Activated naive CD8-positive, alpha-beta T cell treated with anti-CD3 and anti-CD28 coated beads for 36 hours (primary cell): ENCODE measurements at regions not wholly inside any gene's neighbourhood (a gene's known extent, or its start where the extent isn't known, plus 50 kb on each side); places are given as distances from the start of the nearest gene placed in this dataset.

Experiments used
- DNase-seq: peaks from one replicate; pipeline ENCODE4 v3.0.0; 2021
- H3K27ac Mint-ChIP-seq: one replicate; pipeline ENCODE4 v1.8.0; 2022; ENCODE audit warnings: mild to moderate bottlenecking, moderate library complexity, mixed read lengths
- H3K27me3 Mint-ChIP-seq: one replicate; pipeline ENCODE4 v1.8.0; 2022; ENCODE audit warnings: mild to moderate bottlenecking, mixed read lengths
- H3K36me3 Mint-ChIP-seq: one replicate; pipeline ENCODE4 v1.8.0; 2021; ENCODE audit warnings: mild to moderate bottlenecking, mixed read lengths
- H3K4me1 Mint-ChIP-seq: one replicate; pipeline ENCODE4 v1.8.0; 2021; ENCODE audit warnings: mixed read lengths
- H3K4me3 Mint-ChIP-seq: one replicate; pipeline ENCODE4 v1.8.0; 2022; ENCODE audit warnings: mild to moderate bottlenecking, moderate library complexity, mixed read lengths
- H3K9me3 Mint-ChIP-seq: one replicate; pipeline ENCODE4 v1.8.0; 2022; ENCODE audit warnings: mixed read lengths

DNA sequence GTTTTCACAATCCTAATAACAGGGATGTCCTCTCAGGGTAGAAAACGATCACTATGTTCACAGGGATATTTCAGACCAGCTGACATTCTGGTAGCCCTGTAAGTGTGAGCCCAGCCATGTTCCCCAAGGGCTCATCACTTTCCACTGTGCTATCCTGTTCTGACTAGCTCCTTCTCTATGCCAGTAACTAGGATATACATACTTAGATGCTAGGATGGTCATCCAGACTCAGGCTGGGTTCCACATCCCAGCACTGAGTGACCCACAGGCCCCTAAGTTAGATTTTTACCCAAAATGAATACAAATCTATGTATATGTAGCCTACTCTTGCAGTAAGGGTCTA, 83.0 kb downstream of the CD164 start:
- Mint-ChIP-seq H3K27me3 (no peaks in the 10 kb centered on the region), H3K4me1 (peaks cover 5% of the 10 kb centered on the region), H3K36me3 (no peaks in the 10 kb centered on the region), H3K27ac (no peak overlapping the region), H3K9me3 (no peaks in the 10 kb centered on the region), H3K4me3 (no peak overlapping the region)
- no peak for DNase-seq

DNA sequence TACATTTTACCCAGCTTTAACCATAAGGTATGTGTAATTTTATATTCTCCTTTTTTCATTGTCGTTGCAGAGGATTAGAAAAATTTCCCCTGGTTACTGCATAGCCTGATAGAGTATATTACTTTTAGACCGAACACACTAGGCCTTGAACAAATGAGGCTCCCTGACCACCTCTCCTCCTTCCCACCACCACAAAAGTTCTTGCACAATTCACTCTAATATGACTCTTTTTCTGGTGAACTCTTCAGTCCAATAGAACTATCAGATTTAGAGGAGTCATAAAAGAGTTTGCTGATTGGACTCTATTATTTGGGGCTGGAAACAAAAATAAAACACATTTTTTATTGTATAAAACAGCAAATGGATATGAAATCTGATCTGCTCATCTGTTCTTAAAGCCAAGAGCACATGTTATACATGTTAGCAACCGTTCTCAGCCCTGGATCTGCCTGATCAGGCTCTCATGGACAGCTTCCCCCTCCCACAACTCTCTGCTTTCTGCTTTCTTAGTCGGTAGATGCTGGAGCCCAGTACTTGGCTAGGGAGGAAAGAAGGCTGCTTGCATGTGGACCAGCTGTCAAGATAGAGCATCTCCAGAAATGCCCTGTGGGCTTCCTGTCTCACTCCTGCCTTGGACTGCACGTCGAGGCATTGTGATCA, 83.5 kb downstream of the CD164 start:
- H3K4me3 Mint-ChIP-seq = no peak overlapping the region
- H3K9me3 Mint-ChIP-seq = no peaks in the 10 kb centered on the region
- DNase-seq = no peak
- no peak overlapping the region for H3K27ac Mint-ChIP-seq
- H3K27me3 Mint-ChIP-seq = no peaks in the 10 kb centered on the region
- no peaks in the 10 kb centered on the region for H3K36me3 Mint-ChIP-seq
- peaks cover 2% of the 10 kb centered on the region for H3K4me1 Mint-ChIP-seq

DNA sequence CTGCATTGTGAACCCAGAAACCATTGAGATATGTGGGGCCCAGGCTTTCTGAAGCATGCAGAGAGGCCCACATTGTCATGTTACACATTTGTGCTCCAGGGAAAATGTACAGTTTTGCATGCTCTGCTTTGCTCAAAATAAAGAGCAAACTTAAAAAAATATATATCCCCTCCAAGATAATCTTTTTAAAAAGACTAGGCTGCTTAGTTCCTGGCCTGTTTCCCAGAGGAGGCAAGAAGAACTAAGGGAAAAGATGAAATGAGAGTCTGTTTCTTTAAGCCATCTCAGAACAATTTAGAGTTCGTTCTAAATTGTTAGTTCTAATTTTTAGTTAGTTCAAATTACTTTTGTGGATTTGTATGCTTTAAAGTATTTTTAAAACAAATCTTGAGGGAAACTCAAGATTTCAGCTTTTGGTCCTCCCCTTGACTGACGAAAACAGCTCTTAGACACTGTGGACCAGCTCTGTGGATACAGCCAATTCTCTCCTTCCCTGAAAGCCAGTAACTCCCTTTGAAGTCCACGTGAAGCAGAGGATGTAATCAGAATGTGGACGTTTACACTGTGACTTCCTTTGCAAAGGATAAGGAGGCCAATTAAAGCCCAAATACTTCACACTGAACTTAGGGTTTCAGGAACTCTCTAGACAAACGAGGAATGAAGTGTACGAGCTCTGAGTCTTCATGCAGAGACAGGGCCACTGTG, 84.7 kb downstream of the CD164 start:
- H3K4me1 Mint-ChIP-seq = peaks cover 2% of the 10 kb centered on the region
- no peak for DNase-seq
- H3K27me3 Mint-ChIP-seq = no peaks in the 10 kb centered on the region
- no peak overlapping the region for H3K27ac Mint-ChIP-seq
- H3K4me3 Mint-ChIP-seq = no peak overlapping the region
- no peaks in the 10 kb centered on the region for H3K9me3 Mint-ChIP-seq
- no peaks in the 10 kb centered on the region for H3K36me3 Mint-ChIP-seq

DNA sequence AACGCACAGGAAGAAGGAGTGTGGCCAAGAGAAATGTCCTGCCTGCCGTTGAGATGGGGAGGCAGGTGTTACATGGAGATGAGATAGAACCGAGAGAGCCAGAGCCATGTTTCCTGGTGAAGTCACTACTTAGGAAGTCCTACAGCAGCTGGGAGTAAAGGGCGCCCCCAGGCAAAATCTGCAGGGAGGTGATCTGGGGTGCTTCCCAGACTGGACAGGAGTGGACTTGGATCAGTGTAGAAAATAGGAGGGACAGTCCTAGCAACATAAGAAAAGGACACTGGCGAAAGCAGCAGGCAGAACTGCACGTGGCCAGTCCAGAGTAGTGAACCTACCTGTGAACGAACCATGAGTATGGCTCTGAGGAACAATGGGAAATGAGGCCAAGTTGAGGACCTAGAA, 85.3 kb downstream of the CD164 start:
- DNase-seq = no peak
- Mint-ChIP-seq H3K4me3 (no peak overlapping the region), H3K27me3 (no peaks in the 10 kb centered on the region), H3K36me3 (no peaks in the 10 kb centered on the region), H3K4me1 (peaks cover 2% of the 10 kb centered on the region), H3K27ac (no peak overlapping the region), H3K9me3 (no peaks in the 10 kb centered on the region)

DNA sequence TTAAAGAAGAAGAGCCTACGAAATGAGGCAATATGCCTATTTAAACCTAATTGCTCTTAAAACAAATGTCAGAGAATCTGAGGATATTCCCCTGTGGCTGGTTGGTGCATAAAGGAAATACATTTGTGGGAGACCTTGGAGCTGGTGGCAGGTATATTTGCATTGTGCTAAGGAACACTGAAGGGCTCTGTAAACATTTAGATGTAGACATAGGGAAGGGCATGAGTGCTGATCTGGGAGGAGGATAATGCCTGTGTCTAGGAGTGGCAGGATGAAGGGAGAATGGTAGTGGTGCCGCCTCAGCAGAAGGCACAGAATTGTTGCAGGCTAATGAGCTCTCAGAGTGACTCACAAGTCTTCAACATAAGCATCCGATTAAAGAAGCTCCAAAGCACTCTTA, 85.8 kb downstream of the CD164 start:
- H3K4me3 Mint-ChIP-seq = no peak overlapping the region
- no peaks in the 10 kb centered on the region for H3K36me3 Mint-ChIP-seq
- peaks cover 2% of the 10 kb centered on the region for H3K4me1 Mint-ChIP-seq
- H3K27me3 Mint-ChIP-seq = no peaks in the 10 kb centered on the region
- H3K9me3 Mint-ChIP-seq = no peaks in the 10 kb centered on the region
- DNase-seq = no peak
- no peak overlapping the region for H3K27ac Mint-ChIP-seq

DNA sequence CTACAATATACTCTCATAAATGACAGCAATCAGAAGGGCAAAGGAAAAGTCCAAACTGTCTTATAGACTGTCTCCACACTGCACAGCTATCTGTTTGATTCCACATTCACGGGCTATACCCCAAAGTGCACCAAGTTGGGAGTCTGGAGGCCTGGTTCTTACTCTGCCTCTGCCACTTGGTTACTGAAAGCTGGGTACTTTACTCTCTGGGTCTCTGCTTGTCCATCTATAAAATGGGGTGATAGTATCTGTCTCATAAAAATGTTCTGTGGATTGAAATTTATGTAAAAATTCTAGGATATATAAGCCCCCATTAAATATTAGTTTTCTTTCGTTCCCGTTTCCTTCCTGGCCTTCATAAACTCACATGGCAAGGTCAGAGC, 86.5 kb downstream of the CD164 start:
- Mint-ChIP-seq H3K27ac (no peak overlapping the region), H3K4me3 (no peak overlapping the region), H3K4me1 (peaks cover 2% of the 10 kb centered on the region), H3K27me3 (no peaks in the 10 kb centered on the region), H3K9me3 (no peaks in the 10 kb centered on the region), H3K36me3 (no peaks in the 10 kb centered on the region)
- no peak for DNase-seq

DNA sequence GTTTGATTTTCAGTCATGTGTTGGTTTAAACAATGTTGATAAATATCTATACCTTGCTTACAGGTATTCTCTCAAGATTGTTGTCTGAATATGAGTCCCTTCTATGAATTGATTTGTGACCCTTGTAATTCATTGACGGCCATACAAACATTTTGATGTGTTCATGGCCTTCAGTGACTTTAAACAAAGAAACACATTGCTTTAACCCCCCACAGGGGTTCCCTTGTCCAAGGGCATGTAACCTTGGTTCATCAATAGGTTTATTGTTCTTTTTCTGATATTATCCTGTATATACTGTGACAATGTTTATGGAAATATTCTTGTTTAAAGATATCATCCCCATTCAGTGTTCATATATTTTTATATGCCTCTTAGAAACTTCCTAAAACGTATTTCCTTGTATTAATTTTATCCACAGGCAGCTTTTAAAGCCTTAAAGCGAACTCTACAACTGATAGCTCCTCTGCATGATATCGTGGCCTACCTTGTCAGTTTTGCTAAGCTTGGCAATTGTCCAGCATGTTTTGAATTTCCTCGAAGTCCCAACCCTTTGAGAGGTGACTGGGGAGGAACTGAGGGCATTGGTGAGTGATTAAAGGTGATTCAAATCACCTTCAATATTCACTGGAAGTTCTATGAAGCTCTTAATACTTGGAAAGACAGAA, 87.0 kb downstream of the CD164 start:
- H3K27me3 Mint-ChIP-seq = no peaks in the 10 kb centered on the region
- no peak overlapping the region for H3K27ac Mint-ChIP-seq
- H3K4me1 Mint-ChIP-seq = peaks cover 2% of the 10 kb centered on the region
- H3K36me3 Mint-ChIP-seq = no peaks in the 10 kb centered on the region
- no peak overlapping the region for H3K4me3 Mint-ChIP-seq
- DNase-seq = no peak
- H3K9me3 Mint-ChIP-seq = no peaks in the 10 kb centered on the region

DNA sequence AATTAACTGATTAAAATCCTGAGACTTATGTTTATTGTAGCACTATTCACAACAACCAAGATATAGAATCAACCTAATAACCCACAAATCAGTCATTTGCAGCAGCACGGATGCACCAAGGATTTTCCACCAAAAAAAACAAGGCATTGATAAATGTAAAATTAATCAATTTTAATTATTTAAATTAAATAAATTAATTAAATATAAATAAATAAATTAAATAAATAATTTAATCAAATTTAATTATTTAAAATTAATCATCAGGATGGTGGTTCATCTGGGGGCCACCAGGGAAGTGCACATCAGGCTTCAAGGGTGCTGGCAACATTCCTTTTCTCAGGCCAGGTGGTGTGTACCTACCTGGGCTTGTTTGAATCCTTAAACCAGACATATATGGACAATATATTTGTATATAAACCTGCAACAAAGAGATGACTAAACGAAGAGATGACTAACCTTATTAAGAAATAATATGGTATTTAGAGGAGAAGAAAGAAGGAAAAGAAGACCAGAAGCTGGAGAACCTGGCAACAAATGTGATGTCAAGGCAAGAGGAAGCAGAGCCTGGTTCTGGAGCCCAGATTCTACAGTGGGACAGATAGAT, 89.2 kb downstream of the CD164 start:
- Mint-ChIP-seq H3K4me1 (no peaks in the 10 kb centered on the region), H3K9me3 (no peaks in the 10 kb centered on the region), H3K27me3 (no peaks in the 10 kb centered on the region), H3K36me3 (no peaks in the 10 kb centered on the region), H3K4me3 (no peak overlapping the region), H3K27ac (no peak overlapping the region)
- no peak for DNase-seq

DNA sequence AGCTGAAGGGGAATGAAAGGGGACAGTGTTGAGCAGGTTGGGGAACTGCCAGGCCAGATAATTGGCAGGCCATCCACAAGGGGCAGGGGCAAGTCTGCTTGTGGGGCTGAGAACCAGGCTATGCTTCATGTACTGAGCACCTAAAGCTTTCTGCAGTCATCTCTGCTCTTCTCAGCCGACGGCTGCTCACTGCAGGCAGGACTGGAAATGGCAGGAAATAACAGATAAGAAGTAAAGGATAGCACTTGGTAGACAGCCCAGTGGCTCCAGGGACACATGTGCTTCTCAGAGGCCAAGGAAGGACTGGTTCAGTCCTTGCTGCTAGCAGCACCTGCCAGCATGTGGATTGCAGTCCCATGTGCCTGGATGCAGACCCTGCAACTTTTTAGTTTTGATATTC, 89.8 kb downstream of the CD164 start:
- no peak overlapping the region for H3K27ac Mint-ChIP-seq
- no peaks in the 10 kb centered on the region for H3K27me3 Mint-ChIP-seq
- no peak overlapping the region for H3K4me3 Mint-ChIP-seq
- H3K9me3 Mint-ChIP-seq = no peaks in the 10 kb centered on the region
- no peak for DNase-seq
- H3K4me1 Mint-ChIP-seq = no peaks in the 10 kb centered on the region
- H3K36me3 Mint-ChIP-seq = no peaks in the 10 kb centered on the region

DNA sequence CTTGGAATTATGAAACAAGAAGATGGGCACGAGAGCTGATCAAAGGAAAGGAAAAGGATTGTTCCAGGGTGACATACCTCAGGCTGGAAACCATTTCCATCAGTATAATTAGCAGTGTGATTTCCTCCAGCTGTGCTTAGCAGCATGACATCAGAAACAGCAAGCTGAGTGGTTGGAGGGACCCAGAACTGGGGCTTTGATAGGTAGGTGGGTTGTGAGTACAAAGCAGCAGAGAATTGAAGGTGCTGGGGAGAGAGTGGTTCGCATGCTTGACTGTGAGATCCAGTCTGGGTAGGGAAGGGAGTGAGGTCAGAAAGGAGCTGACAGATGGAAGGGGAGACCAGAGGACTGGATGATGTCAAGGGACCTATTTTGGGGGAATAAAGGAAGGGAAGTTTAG, 90.4 kb downstream of the CD164 start:
- DNase-seq = no peak
- H3K36me3 Mint-ChIP-seq = no peaks in the 10 kb centered on the region
- H3K4me3 Mint-ChIP-seq = no peak overlapping the region
- H3K27ac Mint-ChIP-seq = no peak overlapping the region
- no peaks in the 10 kb centered on the region for H3K27me3 Mint-ChIP-seq
- no peaks in the 10 kb centered on the region for H3K4me1 Mint-ChIP-seq
- H3K9me3 Mint-ChIP-seq = no peaks in the 10 kb centered on the region

DNA sequence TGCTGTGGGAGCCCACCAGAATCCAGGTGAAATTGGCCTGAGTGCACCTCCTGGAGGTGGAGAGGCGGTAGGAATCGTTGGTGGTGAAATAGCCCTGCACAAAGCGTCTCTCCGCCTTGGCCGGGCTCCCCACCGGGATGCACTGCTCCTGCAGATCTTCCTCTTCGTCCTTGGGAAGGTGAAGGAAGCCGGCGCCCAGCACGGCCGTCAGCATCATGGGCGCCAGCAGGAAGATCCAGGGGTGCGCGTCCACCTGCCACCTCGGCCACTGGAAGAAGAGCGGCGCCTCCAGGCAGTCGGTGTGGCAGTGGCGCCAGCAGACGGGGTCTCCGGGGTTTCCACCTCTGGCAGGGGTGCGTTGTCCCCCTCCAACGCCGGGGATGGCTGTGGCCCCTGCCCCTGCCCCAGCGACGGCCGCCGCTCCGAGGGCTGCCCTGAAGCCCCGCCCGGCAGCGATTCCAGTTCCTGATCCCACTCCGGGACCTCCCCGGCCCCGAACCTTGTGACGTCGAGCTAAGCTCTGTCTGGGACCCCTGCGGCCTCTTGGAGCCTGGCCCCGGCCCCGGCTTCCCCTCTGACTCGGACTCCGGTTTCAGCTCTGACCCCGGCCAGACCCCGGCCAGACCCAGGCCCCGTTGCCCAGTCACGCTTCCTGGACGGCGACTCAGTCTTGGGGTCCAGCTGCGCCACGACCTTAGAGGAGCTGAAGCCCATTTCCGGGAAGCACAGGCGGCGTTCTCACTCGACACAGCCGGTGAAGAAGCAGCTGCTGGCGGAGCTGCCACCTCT, 91.9 kb downstream of the CD164 start:
- H3K4me1 Mint-ChIP-seq = no peaks in the 10 kb centered on the region
- no peaks in the 10 kb centered on the region for H3K9me3 Mint-ChIP-seq
- H3K27ac Mint-ChIP-seq = no peak overlapping the region
- no peak overlapping the region for H3K4me3 Mint-ChIP-seq
- H3K27me3 Mint-ChIP-seq = no peaks in the 10 kb centered on the region
- H3K36me3 Mint-ChIP-seq = no peaks in the 10 kb centered on the region
- no peak for DNase-seq

DNA sequence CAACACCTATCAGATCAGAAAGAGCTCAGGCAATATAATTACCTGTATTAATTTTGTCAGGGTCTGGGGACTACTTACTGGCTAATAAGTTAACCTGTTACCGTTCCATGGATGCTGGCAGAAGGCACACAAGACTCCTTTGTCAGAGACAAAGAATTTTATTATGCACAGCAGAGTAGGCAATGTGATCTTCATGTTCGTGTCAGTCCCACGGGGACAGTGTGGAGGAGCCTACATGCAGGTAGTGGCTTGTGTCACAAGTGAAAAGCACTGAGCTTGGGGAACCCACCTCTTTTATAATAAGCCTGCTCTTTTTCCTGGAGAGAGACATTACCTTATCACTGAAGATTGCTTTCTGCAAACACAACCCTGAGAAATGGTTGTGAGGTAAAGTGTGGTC, 96.9 kb downstream of the CD164 start:
- Mint-ChIP-seq H3K4me3 (no peak overlapping the region), H3K36me3 (no peaks in the 10 kb centered on the region), H3K4me1 (no peaks in the 10 kb centered on the region), H3K27ac (no peak overlapping the region), H3K27me3 (no peaks in the 10 kb centered on the region), H3K9me3 (no peaks in the 10 kb centered on the region)
- DNase-seq = no peak

DNA sequence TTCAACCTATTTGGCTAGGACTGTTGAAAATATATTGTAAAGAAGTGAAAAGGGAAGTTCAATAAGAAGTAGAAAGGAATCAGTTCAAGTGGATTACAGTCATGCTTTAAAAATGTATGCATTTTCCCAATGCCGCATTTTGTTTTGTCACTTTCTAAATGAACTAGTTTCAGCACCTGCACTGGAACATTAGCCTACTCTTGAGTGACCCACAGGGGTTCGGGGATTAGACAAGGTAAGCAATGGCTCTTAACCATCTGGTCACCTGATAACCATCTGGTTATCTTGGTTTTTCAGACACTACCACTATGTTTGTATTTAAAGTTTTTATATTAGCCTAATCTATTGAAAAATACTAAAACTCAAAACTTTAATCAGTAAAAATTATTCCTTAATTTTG, 97.6 kb downstream of the CD164 start:
- Mint-ChIP-seq H3K9me3 (no peaks in the 10 kb centered on the region), H3K27me3 (no peaks in the 10 kb centered on the region), H3K4me3 (no peak overlapping the region), H3K27ac (no peak overlapping the region), H3K36me3 (no peaks in the 10 kb centered on the region), H3K4me1 (no peaks in the 10 kb centered on the region)
- no peak for DNase-seq

DNA sequence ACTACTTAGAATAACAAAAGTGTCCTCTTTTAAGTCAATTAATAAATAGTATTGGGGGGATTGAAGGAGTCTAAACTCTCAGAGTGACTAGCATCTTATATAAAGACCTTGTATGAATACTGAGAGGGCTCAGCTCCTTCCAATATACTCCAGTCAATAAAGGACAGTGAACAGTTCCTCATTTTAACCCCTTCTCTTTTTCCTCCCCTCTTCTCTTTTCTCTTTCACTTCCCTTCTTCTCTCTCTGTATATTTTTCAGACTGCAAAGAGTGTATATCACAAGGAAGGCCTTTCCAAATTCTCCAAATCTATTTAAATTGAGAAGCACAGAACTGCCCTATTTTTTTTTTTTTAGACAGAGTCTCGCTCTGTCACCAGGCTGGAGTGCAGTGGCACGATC, 99.5 kb downstream of the CD164 start:
- H3K4me3 Mint-ChIP-seq = no peak overlapping the region
- no peaks in the 10 kb centered on the region for H3K36me3 Mint-ChIP-seq
- no peaks in the 10 kb centered on the region for H3K9me3 Mint-ChIP-seq
- H3K27me3 Mint-ChIP-seq = no peaks in the 10 kb centered on the region
- no peak for DNase-seq
- H3K4me1 Mint-ChIP-seq = no peaks in the 10 kb centered on the region
- no peak overlapping the region for H3K27ac Mint-ChIP-seq

DNA sequence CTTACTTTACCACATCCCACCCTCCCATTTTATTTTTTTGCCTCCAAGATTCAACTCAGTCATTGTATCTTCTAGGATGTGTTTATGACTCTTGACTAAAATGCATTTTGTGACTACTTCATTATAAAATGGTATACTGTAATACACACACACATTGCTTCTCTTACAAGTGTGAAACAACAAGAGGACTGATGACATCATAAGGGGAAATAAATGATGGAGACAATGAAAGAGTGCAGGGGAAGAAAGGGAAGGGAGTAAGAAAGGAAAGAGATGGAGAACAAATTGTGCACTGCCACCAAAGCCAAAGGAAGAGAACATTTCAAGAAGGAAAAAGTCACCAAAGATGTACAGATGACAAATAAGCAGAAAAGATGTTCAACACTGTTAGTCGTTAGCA, 102.6 kb downstream of the CD164 start:
- Mint-ChIP-seq H3K4me3 (no peak overlapping the region), H3K27me3 (no peaks in the 10 kb centered on the region), H3K4me1 (no peaks in the 10 kb centered on the region), H3K9me3 (no peaks in the 10 kb centered on the region), H3K27ac (no peak overlapping the region), H3K36me3 (no peaks in the 10 kb centered on the region)
- DNase-seq = no peak
